ENCODE measurements at regions not wholly inside any gene's neighbourhood (a gene's known extent, or its start where the extent isn't known, plus 50 kb on each side); places are given as distances from the start of the nearest gene placed in this dataset.

- H3K27me3 ChIP-seq (ENCODE audit: insufficient read depth, poor library complexity, severe bottlenecking), result no peaks in the 10 kb centered on the region
- DNase-seq (ENCODE audit: low read depth in 1 of 2, low spot score in 1 of 2), result no peak
- H3K4me3 ChIP-seq (replicated peaks; ENCODE audit: insufficient read depth, low read length), result no peak overlapping the region
- TF ChIP-seq REST (IDR thresholded peaks at IDR 0.05; ENCODE audit: insufficient replicate concordance, low read depth) (no peak), GABPA (IDR thresholded peaks at IDR 0.05; ENCODE audit: low read depth) (no peak), CTCF (IDR thresholded peaks at IDR 0.05; ENCODE audit: insufficient read depth, low read length) (no peak), POLR2AphosphoS5 (IDR thresholded peaks at IDR 0.05; ENCODE audit: low read depth) (no peak), SPI1 (IDR thresholded peaks at IDR 0.05; ENCODE audit: borderline replicate concordance, low read depth) (no peak)
- no peak overlapping the region for H3K27ac ChIP-seq (replicated peaks)
These were observed 577.4 kb downstream of the LMO4 start for GRCh38 chr1:87906078-87906477.

GRCh38 chr1:87913361-87913760, 584.7 kb downstream of the LMO4 start:
- no peak for DNase-seq (ENCODE audit: low read depth in 1 of 2, low spot score in 1 of 2)

GRCh38 chr1:87914396-87914795, 585.7 kb downstream of the LMO4 start:
- Histone ChIP-seq H3K27ac (replicated peaks) (no peak overlapping the region), H3K4me3 (replicated peaks; ENCODE audit: insufficient read depth, low read length) (no peak overlapping the region), H3K27me3 (ENCODE audit: insufficient read depth, poor library complexity, severe bottlenecking) (no peaks in the 10 kb centered on the region)
- no peak for DNase-seq (ENCODE audit: low read depth in 1 of 2, low spot score in 1 of 2)
- TF ChIP-seq CTCF (IDR thresholded peaks at IDR 0.05; ENCODE audit: insufficient read depth, low read length), result no peak
- no peak for TF ChIP-seq POLR2AphosphoS5 (IDR thresholded peaks at IDR 0.05; ENCODE audit: low read depth)
- TF ChIP-seq REST (IDR thresholded peaks at IDR 0.05; ENCODE audit: insufficient replicate concordance, low read depth), result no peak
- no peak for TF ChIP-seq SPI1 (IDR thresholded peaks at IDR 0.05; ENCODE audit: borderline replicate concordance, low read depth)
- TF ChIP-seq GABPA (IDR thresholded peaks at IDR 0.05; ENCODE audit: low read depth), result no peak

More at GRCh38 chr1:87913361-87913760, 584.7 kb downstream of the LMO4 start:
- no peak overlapping the region for H3K4me3 ChIP-seq (replicated peaks; ENCODE audit: insufficient read depth, low read length)
- no peak overlapping the region for H3K27ac ChIP-seq (replicated peaks)
- no peak for TF ChIP-seq CTCF (IDR thresholded peaks at IDR 0.05; ENCODE audit: insufficient read depth, low read length)
- no peak for TF ChIP-seq GABPA (IDR thresholded peaks at IDR 0.05; ENCODE audit: low read depth)
- TF ChIP-seq SPI1 (IDR thresholded peaks at IDR 0.05; ENCODE audit: borderline replicate concordance, low read depth), result no peak
- no peak for TF ChIP-seq REST (IDR thresholded peaks at IDR 0.05; ENCODE audit: insufficient replicate concordance, low read depth)
- TF ChIP-seq POLR2AphosphoS5 (IDR thresholded peaks at IDR 0.05; ENCODE audit: low read depth), result no peak
- H3K27me3 ChIP-seq (ENCODE audit: insufficient read depth, poor library complexity, severe bottlenecking), result no peaks in the 10 kb centered on the region

Measured in HL-60 (cell line).